Sciatic nerve (tissue), 2 donors: ENCODE measurements at regions not wholly inside any gene's neighbourhood (a gene's known extent, or its start where the extent isn't known, plus 50 kb on each side); places are given as distances from the start of the nearest gene placed in this dataset.
"Not testable (repeated sequence)": the region's sequence is repeated elsewhere in the genome, so short reads cannot be mapped to it uniquely, and the experiment has no call there.

ENCODE experiments used
- ATAC-seq: fragments of 200-7000 bp; cut with Tn5 transposase; one replicate; pipeline ENCODE4 v1.9.1; 2020; ENCODE audit warnings: mild to moderate bottlenecking, moderate library complexity
- DNase-seq: peaks from one replicate; pipeline ENCODE4 v3.0.0-alpha.2; 2020; ENCODE audit warnings: low spot score
- intact Hi-C: fragments of 100-400 bp; cut with DNase I; formaldehyde crosslinking; loops from one replicate; pipeline ENCODE4 v1.14.2; 2022
- donor health status: DM: no; HTN: no; CAD: no.
- donor health status: DM: no; HTN: no; CAD: no.

DNA sequence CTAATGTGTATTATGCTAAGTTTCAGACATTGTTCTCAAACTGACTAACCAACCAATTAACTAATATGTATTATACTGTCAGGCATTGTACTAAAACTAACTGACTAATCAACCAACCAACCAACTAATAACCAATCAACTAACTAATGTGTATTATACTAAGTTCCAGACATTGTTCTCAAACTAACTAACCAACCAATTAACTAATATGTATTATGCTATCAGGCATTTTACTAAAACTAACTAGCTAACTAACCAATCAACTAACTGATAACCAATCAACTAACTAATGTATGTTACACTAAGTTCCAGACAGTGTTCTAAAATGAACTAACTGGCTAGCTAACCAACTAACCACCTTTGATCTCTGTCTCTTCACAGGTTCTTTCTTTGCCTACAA, 152.3 kb downstream of the SUDS3 start:
- intact Hi-C loops = no loop called here
- DNase-seq (no peak), ATAC-seq (no peak)

GRCh38 chr12:118534003-118534402, 157.6 kb downstream of the SUDS3 start:
- DNase-seq (no peak), ATAC-seq (no peak)
- intact Hi-C loops = no loop called here

GRCh38 chr12:118536306-118536906, 160.1 kb downstream of the SUDS3 start:
- intact Hi-C loops = no loop called here
- DNase-seq (no peak), ATAC-seq (peak; percentile 63)

- intact Hi-C loops = no loop called here
- peak; percentile 19 for ATAC-seq
- no peak for DNase-seq
These were observed 161.1 kb downstream of the SUDS3 start for GRCh38 chr12:118537481-118537917.

DNA sequence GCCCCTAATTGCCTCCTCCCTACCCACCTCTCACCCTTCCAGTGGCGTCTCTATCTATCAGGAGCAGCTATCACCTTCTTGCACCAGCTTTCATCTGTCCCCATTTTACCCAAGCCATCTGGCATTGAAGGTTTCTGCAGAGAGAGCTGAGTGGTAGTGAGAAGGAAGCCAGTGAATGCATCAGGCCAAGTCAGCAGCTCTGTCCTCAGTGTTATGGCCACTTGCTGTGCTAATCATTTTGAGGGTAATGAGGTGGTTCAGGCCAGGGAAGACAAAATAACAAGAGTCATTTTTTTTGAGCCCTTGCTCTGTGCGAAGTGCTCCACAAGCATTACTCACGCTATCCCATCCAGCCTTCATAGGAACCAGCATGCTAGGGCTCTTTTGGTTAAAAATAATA, 164.7 kb downstream of the SUDS3 start:
- no peak for DNase-seq
- no peak for ATAC-seq
- intact Hi-C loops = no loop called here

DNA sequence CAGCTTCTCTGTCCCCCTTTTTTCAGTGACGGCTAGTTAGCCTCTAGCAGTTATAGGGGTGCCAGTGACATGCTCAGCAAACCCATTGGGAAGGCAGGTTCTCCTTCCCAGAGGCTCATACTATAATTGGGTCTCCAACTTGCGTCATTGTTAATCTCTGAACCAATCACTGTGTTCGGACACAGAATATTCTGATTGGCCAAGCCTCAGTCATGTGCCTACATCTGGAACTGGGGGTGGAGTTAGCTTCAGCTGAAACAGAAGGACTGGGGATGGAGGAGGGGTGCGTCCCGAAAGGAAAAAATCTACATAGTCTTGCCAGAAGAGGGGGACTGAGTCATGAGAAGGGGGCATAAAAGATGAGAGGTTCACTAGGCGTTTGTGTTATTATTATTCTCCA, 165.6 kb downstream of the SUDS3 start:
- intact Hi-C loops = no loop called here
- ATAC-seq (no peak), DNase-seq (no peak)

- DNase-seq = no peak
- intact Hi-C loops = no loop called here
- ATAC-seq = no peak
These were observed 167.3 kb downstream of the SUDS3 start for GRCh38 chr12:118543651-118544050.

GRCh38 chr12:118544569-118544968, 168.2 kb downstream of the SUDS3 start:
- DNase-seq = no peak
- intact Hi-C loops = no loop called here
- ATAC-seq = no peak

DNA sequence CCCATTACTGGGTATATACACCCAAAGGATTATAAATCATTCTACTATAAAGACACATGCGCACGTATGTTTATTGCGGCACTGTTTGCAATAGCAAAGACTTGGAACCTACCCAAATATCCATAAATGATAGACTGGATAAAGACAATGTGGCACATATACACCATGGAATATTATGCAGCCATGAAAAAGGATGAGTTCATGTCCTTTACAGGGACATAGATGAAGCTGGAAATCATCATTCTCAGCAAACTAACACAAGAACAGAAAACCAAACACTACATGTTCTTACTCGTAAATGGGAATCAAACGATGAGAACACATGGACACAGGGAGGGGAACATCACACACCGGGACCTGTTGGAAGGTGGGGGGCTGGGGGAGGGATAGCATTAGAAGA, 171.3 kb downstream of the SUDS3 start:
- DNase-seq, intact Hi-C loops, ATAC-seq: not testable (repeated sequence)

- DNase-seq (no peak), ATAC-seq (no peak)
- intact Hi-C loops = no loop called here
These were observed 172.6 kb downstream of the SUDS3 start for GRCh38 chr12:118548887-118549509.

DNA sequence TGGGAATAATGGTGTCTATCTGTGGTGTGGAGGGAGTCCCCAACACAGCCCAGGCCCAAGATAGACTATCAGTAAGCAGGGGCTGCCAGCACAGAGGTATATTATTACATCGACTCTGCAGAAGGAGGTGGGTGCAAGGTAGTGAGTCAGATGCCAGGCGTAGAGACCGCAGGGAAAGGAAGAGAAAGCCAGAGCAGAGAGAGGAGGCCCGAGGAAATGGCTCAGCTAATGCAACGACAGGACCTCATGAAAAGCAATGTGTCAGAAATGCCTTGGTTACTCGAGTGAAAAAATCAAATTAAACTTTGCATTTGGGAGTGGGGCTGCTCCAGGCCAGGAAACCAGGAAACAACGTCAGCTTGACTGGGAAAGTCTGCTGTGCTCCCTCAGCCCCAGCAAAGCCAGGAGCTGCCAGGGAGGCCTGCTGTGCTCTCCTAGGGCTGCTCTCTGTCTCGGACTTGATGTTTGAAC, 173.2 kb downstream of the SUDS3 start:
- DNase-seq = no peak
- ATAC-seq = no peak
- intact Hi-C loops = no loop called here

DNA sequence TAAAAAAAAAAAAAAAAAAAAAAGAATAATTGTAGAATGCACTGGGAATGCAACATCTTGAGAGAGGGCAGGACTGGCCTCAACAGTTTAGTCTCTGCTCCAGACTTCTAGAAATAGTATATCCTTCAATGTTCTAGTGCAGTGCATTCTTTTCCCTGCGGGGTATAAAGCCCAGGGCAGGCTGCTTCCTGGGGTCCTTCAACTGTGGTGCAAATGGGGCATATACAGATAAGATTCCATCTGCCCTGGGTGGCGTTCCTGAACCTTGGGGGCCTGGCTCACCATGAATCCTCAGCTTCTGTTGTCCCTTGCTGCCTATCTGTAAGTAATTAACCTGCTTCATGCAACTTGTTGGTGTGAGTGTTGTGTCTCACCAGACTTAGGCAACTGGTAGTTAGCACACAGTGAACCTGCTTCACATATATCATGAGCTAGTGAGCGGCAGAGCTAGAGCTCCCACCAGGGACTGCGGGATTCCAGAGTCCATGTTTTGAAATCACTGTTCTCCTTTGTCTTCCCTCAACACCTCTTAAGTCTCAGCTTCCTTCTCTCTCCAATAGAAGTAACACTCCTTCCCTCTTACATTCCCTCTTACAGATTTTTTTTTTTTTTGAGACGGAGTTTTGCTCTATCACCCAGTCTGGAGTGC, 177.6 kb downstream of the SUDS3 start:
- intact Hi-C loops = no loop called here
- DNase-seq = no peak
- no peak for ATAC-seq

GRCh38 chr12:118558941-118559340, 182.6 kb downstream of the SUDS3 start:
- intact Hi-C loops = no loop called here
- ATAC-seq = no peak

DNA sequence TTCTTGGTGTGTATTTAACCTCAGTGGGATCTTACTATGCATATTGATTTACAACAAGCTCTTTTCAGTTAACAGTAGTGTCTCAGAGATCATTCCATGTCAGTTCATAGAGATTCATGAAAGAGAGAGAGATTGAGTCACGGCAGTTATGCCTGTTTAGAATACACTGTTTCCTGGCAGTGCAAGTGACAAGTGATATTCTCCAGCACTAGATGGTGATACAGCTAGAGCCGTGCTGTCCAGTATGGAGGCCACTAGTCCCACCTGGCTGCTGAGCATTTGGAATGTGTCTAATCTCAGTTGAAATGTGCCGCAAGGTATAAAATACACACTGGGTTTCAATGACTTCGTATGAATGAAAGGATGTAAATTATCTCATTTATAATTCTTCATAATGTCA, 184.4 kb downstream of the SUDS3 start:
- ATAC-seq (no peak), DNase-seq (no peak)
- intact Hi-C loops = no loop called here

More at GRCh38 chr12:118558941-118559340, 182.6 kb downstream of the SUDS3 start:
- no peak for DNase-seq

GRCh38 chr12:118571730-118572129, 195.4 kb downstream of the SUDS3 start:
- no peak for DNase-seq
- intact Hi-C loops = no loop called here
- no peak for ATAC-seq

- no peak for ATAC-seq
- DNase-seq = no peak
- intact Hi-C loops = no loop called here
These were observed 197.9 kb downstream of the SUDS3 start for GRCh38 chr12:118574288-118574687.

GRCh38 chr12:118575730-118576129, 199.4 kb downstream of the SUDS3 start:
- DNase-seq = no peak
- intact Hi-C loops = no loop called here
- no peak for ATAC-seq

- ATAC-seq (no peak), DNase-seq (no peak)
- intact Hi-C loops = no loop called here
These were observed 205.0 kb downstream of the SUDS3 start for GRCh38 chr12:118581371-118581770.

GRCh38 chr12:118582863-118583262, 206.5 kb downstream of the SUDS3 start:
- ATAC-seq (no peak), DNase-seq (no peak)
- intact Hi-C loops = no loop called here

DNA sequence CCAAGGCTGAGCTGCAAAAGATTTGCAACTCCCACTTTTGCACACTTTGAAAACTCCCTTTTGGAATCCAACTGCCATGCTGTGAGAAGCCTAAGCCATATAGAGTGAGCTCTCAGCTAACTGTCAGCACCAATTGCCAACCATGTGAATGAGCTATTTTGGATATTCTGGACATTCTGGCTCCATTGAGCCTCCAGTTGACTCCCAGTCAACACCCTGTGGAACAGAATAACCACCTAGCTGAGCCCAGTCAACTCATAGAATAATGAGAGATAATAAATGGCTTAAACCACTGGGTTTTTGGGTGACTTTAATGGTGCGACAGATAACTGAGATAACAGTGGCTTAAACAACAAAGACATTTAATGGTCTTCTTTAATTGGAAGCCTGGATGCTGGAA, 210.1 kb downstream of the SUDS3 start:
- intact Hi-C loops = no loop called here
- no peak for DNase-seq
- no peak for ATAC-seq
